Activated CD4-positive, alpha-beta T cell treated with anti-CD3 and anti-CD28 coated beads, Interleukin-10, Interleukin-2, amounts not matched to agents 100 ng/mL and 50 ng/mL, durations not matched to agents 16 hours and 8 hours (primary cell): ENCODE measurements at regions not wholly inside any gene's neighbourhood (a gene's known extent, or its start where the extent isn't known, plus 50 kb on each side); places are given as distances from the start of the nearest gene placed in this dataset.
"Not testable (repeated sequence)": the region's sequence is repeated elsewhere in the genome, so short reads cannot be mapped to it uniquely, and the experiment has no call there.

ENCODE experiments used
- DNase-seq: peaks from one replicate; pipeline ENCODE4 v3.0.0-alpha.2; 2020

GRCh38 chr16:59573528-59574271 lies 839.6 kb upstream of the GOT2 start:
- DNase-seq: no peak

- DNase-seq: no peak
Observed at GRCh38 chr16:59567496-59567895, 833.4 kb upstream of the GOT2 start.

DNA sequence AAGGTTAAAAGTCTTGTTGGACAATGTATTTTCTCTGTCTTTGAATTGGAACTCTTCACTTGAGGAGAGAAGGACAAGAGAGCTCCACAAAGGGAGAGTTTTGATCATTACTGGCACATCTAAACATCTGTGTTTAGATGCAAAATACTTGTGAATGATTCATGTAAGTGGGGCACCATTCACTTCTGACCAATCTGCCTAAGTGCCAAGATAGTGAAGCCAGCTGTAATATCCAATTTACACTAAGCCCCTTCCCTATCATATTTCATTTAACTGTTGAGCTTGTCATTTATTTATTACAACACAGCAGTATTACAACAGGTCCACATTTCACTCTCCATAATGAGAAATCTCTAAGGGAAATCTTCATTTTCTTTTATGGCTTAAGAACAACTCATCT lies 832.3 kb upstream of the GOT2 start:
- DNase-seq: no peak

DNA sequence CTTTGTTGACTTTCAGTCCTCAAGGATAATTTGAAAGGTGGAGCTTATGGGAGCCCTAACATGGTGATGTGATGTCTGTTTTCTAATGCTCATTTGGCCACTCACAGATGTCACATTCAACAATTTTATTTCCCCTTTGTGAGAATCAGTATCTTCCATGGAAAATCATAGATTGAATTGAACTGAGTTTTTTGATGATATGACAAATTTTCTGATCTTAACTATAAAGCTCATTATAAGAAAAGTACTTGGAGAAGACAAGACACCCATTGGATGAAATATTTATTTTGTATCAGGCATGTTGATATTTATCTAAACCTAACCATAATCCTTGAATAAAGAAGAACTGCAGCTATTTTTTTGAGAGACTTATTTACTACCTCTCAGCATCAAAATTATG lies 824.6 kb upstream of the GOT2 start:
- no peak for DNase-seq

DNA sequence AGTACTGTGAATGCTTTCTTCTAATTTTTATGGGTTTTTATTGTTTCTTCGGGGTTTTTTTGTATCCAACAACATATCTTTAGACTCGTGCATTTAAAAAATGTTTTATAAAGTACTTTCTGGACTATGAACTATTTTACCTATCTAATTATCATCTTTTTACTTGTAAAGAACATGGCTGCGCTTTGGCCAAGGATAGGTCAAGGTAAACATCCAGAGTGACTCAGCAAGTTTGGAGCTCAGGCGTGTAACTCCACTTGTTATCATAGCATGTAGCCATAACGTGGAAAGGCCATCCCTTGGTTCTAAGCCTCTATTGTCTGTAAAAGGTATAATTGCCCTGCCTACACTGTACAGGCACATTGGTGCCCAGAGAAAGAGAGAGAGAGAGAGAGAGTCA lies 818.0 kb upstream of the GOT2 start:
- no peak for DNase-seq

DNA sequence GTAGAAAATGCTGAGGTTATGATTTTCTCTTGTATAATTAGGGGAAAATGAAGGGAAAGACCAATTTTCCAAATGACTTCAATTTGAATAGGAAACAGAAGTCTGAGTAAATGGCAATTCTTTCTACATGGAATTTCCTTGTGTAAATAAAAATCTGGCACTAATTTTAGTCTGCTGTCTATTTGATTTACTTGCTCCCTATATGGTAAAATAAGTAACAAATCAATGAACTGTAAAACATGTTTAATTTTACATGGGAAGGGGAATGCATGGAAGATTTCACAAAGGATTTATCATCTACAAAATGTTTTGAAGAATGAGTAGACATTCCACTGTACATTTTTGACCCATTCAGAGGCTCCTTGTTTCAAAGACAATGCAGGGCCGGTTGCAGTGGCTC lies 811.6 kb upstream of the GOT2 start:
- no peak for DNase-seq

- DNase-seq: no peak
Observed at GRCh38 chr16:59543641-59544040, 809.5 kb upstream of the GOT2 start.

GRCh38 chr16:59540621-59541020 lies 806.5 kb upstream of the GOT2 start:
- DNase-seq: no peak

- no peak for DNase-seq
Observed at GRCh38 chr16:59535298-59535697, 801.2 kb upstream of the GOT2 start.

DNA sequence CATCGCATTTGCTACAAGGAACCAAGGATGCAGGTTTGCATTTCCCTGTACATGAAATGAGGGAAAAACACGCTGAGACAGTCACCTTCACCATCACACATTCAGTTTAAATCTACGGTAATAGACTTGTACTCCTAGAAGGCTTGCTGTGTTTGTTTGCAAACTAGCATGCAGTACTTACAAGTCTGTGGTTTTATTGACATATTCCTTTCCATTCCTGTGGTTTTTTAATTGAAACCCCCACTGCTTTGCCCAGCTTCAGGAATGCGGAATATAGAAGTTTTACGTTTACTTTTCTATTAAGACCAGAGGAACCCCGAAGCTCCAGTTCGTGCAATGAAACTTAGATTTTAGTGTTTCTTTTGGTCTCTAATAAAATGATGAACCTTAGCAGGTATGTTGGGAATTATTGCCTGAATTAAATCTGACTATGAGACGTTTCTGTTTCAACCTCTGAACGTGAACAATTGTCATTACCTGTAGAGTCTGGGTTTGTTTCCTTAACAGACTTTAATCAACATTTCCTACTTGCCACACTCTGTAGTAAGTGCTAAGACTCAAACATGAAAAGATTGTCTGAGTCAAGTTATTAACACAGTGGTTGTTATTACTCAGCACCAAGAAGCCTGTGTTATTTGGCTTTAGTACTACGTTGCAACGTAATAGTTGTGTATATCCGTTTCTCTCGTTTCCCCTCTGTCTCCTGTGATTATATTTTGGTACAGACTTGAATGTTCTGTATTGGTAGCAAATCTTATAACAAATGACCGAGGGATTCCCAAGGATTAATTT lies 793.3 kb upstream of the GOT2 start:
- DNase-seq: no peak

DNA sequence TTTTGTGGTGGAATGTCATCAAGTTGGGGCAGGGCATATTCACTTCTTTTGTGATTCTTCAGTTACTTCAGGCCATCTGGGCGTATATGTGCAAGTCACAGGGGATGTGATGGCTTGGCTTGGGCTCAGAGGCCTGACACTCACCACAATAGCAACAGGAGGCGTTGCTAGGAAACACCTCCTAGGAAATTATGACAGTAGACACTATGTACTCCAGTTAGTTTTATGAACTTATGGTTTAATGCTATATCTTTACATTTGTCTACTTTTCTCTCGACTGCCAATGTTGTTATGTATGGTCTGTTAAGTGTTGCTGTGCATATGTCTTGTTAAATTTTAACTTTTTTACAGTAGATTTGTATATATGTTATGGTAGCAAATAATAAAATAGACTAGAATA lies 788.7 kb upstream of the GOT2 start:
- no peak for DNase-seq

GRCh38 chr16:59518721-59519120 lies 784.6 kb upstream of the GOT2 start:
- DNase-seq: not testable (repeated sequence)

GRCh38 chr16:59514651-59515050 lies 780.5 kb upstream of the GOT2 start:
- DNase-seq: no peak

DNA sequence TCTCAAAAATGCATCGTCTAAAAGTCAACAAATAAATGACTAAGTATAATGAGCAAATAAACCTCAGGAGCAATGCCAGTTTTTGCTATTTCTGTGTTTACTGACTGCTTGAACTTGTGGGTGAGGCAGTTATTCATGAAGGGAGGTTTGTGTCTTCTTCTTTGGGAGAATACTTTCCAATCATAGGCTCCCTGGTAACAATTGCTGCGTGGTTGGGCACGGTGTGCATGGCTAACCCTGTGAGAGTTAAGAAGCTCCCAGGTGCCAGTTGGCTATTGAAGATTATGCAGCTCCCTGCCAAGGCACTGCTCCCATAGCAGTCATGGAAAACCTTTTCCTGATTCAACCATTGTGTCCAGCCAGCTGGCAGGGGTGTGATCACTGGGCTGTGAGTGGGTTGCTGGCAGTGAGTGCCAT lies 775.9 kb upstream of the GOT2 start:
- DNase-seq: no peak

GRCh38 chr16:59500601-59501000 lies 766.5 kb upstream of the GOT2 start:
- no peak for DNase-seq

DNA sequence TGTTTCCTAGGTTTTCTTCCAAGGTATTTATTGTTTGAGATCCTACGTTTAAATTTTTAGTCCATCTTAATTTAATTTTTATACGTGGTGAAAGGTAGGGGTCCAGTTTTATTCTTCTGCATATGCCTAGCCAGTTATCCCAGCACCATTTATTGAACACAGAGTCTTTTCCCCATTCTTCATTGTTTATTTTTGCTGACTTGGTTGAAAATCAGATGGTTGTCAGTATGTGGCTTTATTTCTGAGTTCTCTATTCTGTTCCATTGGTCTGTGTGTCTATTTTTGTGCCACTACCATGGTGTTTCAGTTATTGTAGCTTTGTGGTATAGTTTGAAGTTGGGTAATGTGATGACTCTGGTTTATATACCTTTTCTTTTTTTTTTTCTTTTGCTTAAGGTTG lies 753.0 kb upstream of the GOT2 start:
- no peak for DNase-seq

GRCh38 chr16:59484833-59485516 lies 750.9 kb upstream of the GOT2 start:
- no peak for DNase-seq

DNA sequence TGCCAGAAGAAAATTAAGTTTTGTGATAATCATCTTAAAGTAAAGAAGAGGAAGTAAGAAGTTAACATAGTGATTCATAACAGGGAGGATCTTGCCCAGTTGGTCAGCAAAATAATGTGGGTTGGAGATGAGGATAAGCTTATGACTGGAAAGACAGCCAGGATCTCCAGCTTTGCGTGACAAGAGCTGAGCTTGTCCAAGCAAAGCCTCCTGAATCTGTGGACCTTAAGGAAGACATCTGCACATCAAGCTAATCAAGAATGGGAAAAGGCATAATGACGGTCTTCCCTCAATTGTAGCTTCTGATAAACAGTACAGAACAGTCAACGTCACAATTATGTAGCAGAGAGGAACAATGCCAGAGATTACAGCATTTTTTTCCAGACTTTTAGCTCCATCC lies 744.7 kb upstream of the GOT2 start:
- DNase-seq: no peak

GRCh38 chr16:59470556-59470955 lies 736.4 kb upstream of the GOT2 start:
- DNase-seq: no peak

GRCh38 chr16:59469266-59469665 lies 735.1 kb upstream of the GOT2 start:
- no peak for DNase-seq

GRCh38 chr16:59463776-59464175 lies 729.7 kb upstream of the GOT2 start:
- no peak for DNase-seq

DNA sequence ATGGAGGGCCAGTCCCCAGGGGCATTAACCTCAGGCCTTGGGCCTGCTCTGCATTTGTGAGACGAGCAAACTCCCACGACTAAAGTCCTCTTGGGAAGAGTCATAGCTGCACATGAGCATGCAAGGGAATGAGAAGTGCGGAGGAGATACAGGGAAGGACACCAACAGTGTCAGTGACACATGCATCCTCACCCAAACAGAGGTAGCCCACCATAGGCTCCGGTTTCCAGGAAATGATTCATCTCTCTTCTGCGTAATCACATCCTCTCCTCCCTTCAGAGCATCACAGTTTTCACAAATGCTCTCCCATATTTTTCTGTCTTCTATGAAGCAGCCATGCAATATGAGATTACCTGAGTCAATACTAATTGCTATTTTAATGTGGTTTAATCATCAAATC lies 725.7 kb upstream of the GOT2 start:
- DNase-seq: no peak

DNA sequence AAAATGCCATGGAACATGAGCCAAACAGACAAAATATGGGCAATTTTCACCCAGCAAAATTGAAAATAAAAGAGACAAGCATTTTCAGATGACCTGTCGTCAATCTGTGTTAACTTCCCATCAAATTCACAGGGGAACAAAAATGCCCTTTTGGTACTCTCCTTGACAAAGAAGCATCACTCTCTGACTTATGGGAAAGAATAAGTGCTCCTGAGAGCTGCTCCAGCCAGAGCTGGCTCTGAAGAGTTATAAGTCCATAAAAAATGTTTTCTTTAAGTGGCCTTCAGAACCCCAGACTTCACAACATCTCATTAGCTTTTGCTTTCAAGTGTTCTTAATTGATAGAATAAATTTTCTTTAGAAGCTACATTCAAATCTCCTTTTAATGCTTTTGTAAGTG lies 721.4 kb upstream of the GOT2 start:
- DNase-seq: no peak

GRCh38 chr16:59450513-59450912 lies 716.4 kb upstream of the GOT2 start:
- DNase-seq: not testable (repeated sequence)
